ENCODE measurements at regions not wholly inside any gene's neighbourhood (a gene's known extent, or its start where the extent isn't known, plus 50 kb on each side); places are given as distances from the start of the nearest gene placed in this dataset.

DNA sequence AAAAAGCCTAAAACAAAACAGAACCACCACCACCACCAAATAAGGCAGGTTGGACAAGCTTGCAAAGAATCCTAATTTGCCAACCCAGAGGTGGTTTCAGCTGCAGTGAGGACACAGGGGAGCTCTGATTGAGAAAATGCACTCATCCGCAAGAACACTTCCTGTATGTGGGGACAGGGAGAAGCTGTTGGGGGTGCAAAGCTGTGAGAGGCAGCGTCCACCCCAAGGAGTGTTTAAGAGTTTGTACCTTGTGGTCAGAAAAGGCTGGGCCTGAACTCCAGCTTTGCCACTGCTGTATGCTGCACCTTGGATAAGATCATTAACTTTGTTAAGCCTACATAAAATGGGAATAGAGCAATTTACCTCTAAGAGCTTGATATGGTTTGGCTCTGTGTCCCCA, 511.7 kb downstream of the BNC2 start:
- DNase-seq (ENCODE audit: low read depth in 4 of 4, low spot score in 2 of 4), result no peak
